Osteocyte (in vitro differentiated cells): ENCODE measurements at regions not wholly inside any gene's neighbourhood (a gene's known extent, or its start where the extent isn't known, plus 50 kb on each side); places are given as distances from the start of the nearest gene placed in this dataset.

Experiments
- DNase-seq: peaks from one replicate; pipeline ENCODE4 v3.0.0; 2021; ENCODE audit warnings: mixed read lengths; ENCODE audit not compliant: unreplicated experiment; ENCODE audit errors: extremely low spot score
- H3K27ac Mint-ChIP-seq: one replicate; pipeline ENCODE4 v1.8.0; 2021; ENCODE audit warnings: mild to moderate bottlenecking, mixed read lengths; ENCODE audit not compliant: unreplicated experiment
- H3K27me3 Mint-ChIP-seq: one replicate; pipeline ENCODE4 v1.8.0; 2021; ENCODE audit warnings: mixed read lengths; ENCODE audit not compliant: unreplicated experiment
- H3K36me3 Mint-ChIP-seq: one replicate; pipeline ENCODE4 v1.8.0; 2021; ENCODE audit warnings: mixed read lengths; ENCODE audit not compliant: unreplicated experiment
- H3K4me1 Mint-ChIP-seq: one replicate; pipeline ENCODE4 v1.8.0; 2021; ENCODE audit warnings: mixed read lengths; ENCODE audit not compliant: unreplicated experiment
- H3K4me3 Mint-ChIP-seq: one replicate; pipeline ENCODE4 v1.8.0; 2021; ENCODE audit warnings: mild to moderate bottlenecking, moderate library complexity, mixed read lengths; ENCODE audit not compliant: unreplicated experiment
- H3K9me3 Mint-ChIP-seq: one replicate; pipeline ENCODE4 v1.8.0; 2021; ENCODE audit warnings: mixed read lengths; ENCODE audit not compliant: unreplicated experiment
- TF ChIP-seq, protein P1 (sequence below): fragments of 200-600 bp; sonication (generic); IDR thresholded peaks from 2 replicates; pipeline ENCODE4 v1.5.0; 2021; ENCODE audit warnings: antibody characterized with exemption, mild to moderate bottlenecking, moderate library complexity

DNA sequence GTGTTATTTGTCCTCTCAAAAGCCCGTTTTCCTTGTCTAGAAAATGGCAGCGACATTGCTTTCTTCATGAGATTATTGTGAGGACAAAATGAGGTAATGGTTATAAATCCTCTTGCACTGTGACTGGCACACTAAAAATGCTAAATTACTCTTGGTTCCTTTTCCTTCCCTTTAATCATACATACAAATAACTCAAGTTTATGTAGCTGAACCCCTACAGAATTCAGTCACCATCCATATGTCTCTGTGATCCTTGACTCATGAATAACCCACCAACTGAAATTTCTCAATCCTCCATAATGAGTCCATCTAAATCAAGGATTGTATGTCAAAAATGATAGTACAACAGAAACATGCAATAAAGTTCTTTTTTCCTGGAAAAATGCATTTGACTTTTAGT lies 71.3 kb upstream of the VWC2 start:
- H3K4me1 Mint-ChIP-seq = no peaks in the 10 kb centered on the region
- no peaks in the 10 kb centered on the region for H3K27me3 Mint-ChIP-seq
- TF ChIP-seq, protein P1, sequence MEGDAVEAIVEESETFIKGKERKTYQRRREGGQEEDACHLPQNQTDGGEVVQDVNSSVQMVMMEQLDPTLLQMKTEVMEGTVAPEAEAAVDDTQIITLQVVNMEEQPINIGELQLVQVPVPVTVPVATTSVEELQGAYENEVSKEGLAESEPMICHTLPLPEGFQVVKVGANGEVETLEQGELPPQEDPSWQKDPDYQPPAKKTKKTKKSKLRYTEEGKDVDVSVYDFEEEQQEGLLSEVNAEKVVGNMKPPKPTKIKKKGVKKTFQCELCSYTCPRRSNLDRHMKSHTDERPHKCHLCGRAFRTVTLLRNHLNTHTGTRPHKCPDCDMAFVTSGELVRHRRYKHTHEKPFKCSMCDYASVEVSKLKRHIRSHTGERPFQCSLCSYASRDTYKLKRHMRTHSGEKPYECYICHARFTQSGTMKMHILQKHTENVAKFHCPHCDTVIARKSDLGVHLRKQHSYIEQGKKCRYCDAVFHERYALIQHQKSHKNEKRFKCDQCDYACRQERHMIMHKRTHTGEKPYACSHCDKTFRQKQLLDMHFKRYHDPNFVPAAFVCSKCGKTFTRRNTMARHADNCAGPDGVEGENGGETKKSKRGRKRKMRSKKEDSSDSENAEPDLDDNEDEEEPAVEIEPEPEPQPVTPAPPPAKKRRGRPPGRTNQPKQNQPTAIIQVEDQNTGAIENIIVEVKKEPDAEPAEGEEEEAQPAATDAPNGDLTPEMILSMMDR = no peak
- no peak for DNase-seq
- no peaks in the 10 kb centered on the region for H3K36me3 Mint-ChIP-seq
- H3K4me3 Mint-ChIP-seq = no peak overlapping the region
- H3K9me3 Mint-ChIP-seq = peaks cover 26% of the 10 kb centered on the region
- H3K27ac Mint-ChIP-seq = no peak overlapping the region

DNA sequence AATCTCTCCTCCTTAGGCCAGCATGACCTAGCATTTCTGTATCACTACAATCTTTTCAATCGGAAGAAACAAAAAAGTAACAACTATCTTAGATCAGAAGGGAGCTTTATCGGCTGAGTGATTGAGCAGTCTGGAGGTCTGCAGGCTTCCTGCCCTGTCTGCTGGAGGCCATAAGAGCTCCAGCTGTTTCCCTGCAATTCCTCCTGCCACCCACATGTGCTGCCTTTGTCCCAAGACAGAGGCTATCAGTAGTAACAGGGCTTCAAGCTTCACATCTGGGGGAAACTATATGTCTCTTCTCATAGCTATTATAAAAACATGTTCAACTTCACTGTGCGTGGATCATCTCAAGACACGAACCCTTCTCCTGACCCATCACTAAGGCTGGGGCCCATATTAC lies 70.1 kb upstream of the VWC2 start:
- TF ChIP-seq, protein P1 = no peak

DNA sequence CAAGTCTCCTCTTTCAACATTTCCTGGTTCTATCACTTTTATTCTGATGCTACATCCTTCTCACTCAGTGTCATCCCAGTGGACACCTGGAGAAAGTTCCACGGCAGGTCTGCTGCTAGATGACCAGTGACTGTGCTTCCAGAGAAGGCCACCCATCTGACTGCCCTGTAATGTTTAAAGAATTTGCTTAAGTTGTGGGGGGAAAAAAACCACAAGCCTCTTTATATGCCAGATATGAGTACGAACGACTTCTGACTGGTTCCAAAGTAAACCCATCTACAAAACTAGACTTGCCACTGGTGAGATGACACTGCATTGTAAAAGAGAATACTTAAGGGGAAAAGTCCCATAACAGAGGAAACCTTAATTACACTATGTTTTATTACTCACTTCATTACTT lies 69.6 kb upstream of the VWC2 start:
- H3K4me1 Mint-ChIP-seq = no peaks in the 10 kb centered on the region
- no peaks in the 10 kb centered on the region for H3K36me3 Mint-ChIP-seq
- no peak for DNase-seq
- TF ChIP-seq, protein P1 = no peak
- H3K27me3 Mint-ChIP-seq = no peaks in the 10 kb centered on the region
- no peak overlapping the region for H3K27ac Mint-ChIP-seq
- H3K4me3 Mint-ChIP-seq = no peak overlapping the region
- peaks cover 32% of the 10 kb centered on the region for H3K9me3 Mint-ChIP-seq

More for the DNA sequence above, 70.1 kb upstream of the VWC2 start:
- DNase-seq = no peak
- no peak overlapping the region for H3K4me3 Mint-ChIP-seq
- peaks cover 29% of the 10 kb centered on the region for H3K9me3 Mint-ChIP-seq
- no peak overlapping the region for H3K27ac Mint-ChIP-seq
- H3K4me1 Mint-ChIP-seq = no peaks in the 10 kb centered on the region
- H3K36me3 Mint-ChIP-seq = no peaks in the 10 kb centered on the region
- no peaks in the 10 kb centered on the region for H3K27me3 Mint-ChIP-seq

DNA sequence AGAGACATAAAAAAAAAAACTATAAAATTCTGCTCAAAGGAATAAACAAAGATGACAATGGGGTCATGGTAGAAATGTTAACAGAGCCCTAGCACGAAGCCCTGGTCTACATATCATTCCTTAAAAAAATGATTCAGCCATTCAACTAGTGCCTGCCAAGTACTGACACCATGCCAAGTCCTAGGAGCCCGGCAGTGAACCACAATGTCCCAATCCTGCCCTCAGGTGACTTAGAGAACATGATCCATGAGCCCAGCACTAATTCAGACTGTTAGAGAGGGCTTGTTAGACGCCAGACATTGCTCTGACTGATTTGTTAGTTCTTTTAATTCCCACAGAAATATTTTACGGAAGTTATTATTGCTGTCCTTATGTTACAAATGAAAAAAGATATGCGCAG lies 67.3 kb upstream of the VWC2 start:
- no peak overlapping the region for H3K4me3 Mint-ChIP-seq
- TF ChIP-seq, protein P1 = no peak
- no peak overlapping the region for H3K27ac Mint-ChIP-seq
- no peaks in the 10 kb centered on the region for H3K27me3 Mint-ChIP-seq
- peaks cover 29% of the 10 kb centered on the region for H3K9me3 Mint-ChIP-seq
- H3K4me1 Mint-ChIP-seq = no peaks in the 10 kb centered on the region
- H3K36me3 Mint-ChIP-seq = no peaks in the 10 kb centered on the region
- DNase-seq = no peak

DNA sequence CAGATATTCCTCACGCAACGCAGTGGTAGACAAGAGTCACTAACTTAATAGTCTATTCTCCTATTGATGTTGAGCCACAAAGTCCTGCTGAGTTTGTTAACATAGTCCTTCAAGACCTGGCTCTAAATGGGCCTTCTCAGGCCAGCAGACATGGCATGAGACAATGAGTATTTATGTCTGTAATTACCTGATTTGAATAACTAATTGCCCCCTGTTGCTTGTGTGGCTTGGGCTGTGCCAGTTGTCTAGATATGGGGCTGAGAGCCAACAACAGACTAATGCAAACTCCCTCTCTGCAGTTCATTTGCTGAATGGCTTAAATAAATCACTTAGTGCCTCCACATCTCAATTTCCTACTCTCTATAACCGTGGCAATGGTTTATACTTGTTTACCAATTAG lies 65.5 kb upstream of the VWC2 start:
- DNase-seq = no peak
- Mint-ChIP-seq H3K27me3 (no peaks in the 10 kb centered on the region), H3K27ac (no peak overlapping the region), H3K9me3 (peaks cover 25% of the 10 kb centered on the region), H3K36me3 (no peaks in the 10 kb centered on the region), H3K4me3 (no peak overlapping the region), H3K4me1 (no peaks in the 10 kb centered on the region)
- TF ChIP-seq, protein P1 = no peak
